ENCODE measurements at regions not wholly inside any gene's neighbourhood (a gene's known extent, or its start where the extent isn't known, plus 50 kb on each side); places are given as distances from the start of the nearest gene placed in this dataset.

- no peaks in the 10 kb centered on the region for H3K27me3 ChIP-seq (ENCODE audit: control insufficient read depth, insufficient read depth, low read length)
- H3K4me3 ChIP-seq (ENCODE audit: low read depth, low read length): no peak overlapping the region
- no peaks in the 10 kb centered on the region for H3K36me3 ChIP-seq (ENCODE audit: control insufficient read depth, insufficient read depth, low read length)
- DNase-seq (ENCODE audit: low read depth): no peak
- no peak for TF ChIP-seq CTCF (IDR thresholded peaks at IDR 0.05; ENCODE audit: insufficient read depth, low read length, poor library complexity, severe bottlenecking)
These were observed 450.0 kb upstream of the FZD8 start for GRCh38 chr10:36092116-36092515.

- no peak overlapping the region for H3K4me3 ChIP-seq (ENCODE audit: low read depth, low read length)
- no peak for TF ChIP-seq CTCF (IDR thresholded peaks at IDR 0.05; ENCODE audit: insufficient read depth, low read length, poor library complexity, severe bottlenecking)
- no peaks in the 10 kb centered on the region for H3K27me3 ChIP-seq (ENCODE audit: control insufficient read depth, insufficient read depth, low read length)
- no peak for DNase-seq (ENCODE audit: low read depth)
- no peaks in the 10 kb centered on the region for H3K36me3 ChIP-seq (ENCODE audit: control insufficient read depth, insufficient read depth, low read length)
These were observed 448.9 kb upstream of the FZD8 start for GRCh38 chr10:36091007-36091406.

- no peaks in the 10 kb centered on the region for H3K36me3 ChIP-seq (ENCODE audit: control insufficient read depth, insufficient read depth, low read length)
- DNase-seq (ENCODE audit: low read depth): no peak
- TF ChIP-seq CTCF (IDR thresholded peaks at IDR 0.05; ENCODE audit: insufficient read depth, low read length, poor library complexity, severe bottlenecking): no peak
- no peak overlapping the region for H3K4me3 ChIP-seq (ENCODE audit: low read depth, low read length)
- H3K27me3 ChIP-seq (ENCODE audit: control insufficient read depth, insufficient read depth, low read length): no peaks in the 10 kb centered on the region
These were observed 447.8 kb upstream of the FZD8 start for GRCh38 chr10:36089790-36090440.

GRCh38 chr10:36087006-36088005 is 445.2 kb upstream of the FZD8 start:
- no peak for TF ChIP-seq CTCF (IDR thresholded peaks at IDR 0.05; ENCODE audit: insufficient read depth, low read length, poor library complexity, severe bottlenecking)
- Histone ChIP-seq H3K4me3 (ENCODE audit: low read depth, low read length) (no peak overlapping the region), H3K27me3 (ENCODE audit: control insufficient read depth, insufficient read depth, low read length) (no peaks in the 10 kb centered on the region), H3K36me3 (ENCODE audit: control insufficient read depth, insufficient read depth, low read length) (no peaks in the 10 kb centered on the region)
- no peak for DNase-seq (ENCODE audit: low read depth)

- no peak for TF ChIP-seq CTCF (IDR thresholded peaks at IDR 0.05; ENCODE audit: insufficient read depth, low read length, poor library complexity, severe bottlenecking)
- Histone ChIP-seq H3K4me3 (ENCODE audit: low read depth, low read length) (no peak overlapping the region), H3K27me3 (ENCODE audit: control insufficient read depth, insufficient read depth, low read length) (no peaks in the 10 kb centered on the region), H3K36me3 (ENCODE audit: control insufficient read depth, insufficient read depth, low read length) (no peaks in the 10 kb centered on the region)
- no peak for DNase-seq (ENCODE audit: low read depth)
These were observed 433.1 kb upstream of the FZD8 start for GRCh38 chr10:36075196-36075595.

All from kidney epithelial cell (primary cell).